HG02981 (cell line): ENCODE measurements at regions not wholly inside any gene's neighbourhood (a gene's known extent, or its start where the extent isn't known, plus 50 kb on each side); places are given as distances from the start of the nearest gene placed in this dataset.

ENCODE experiments used
- ATAC-seq: cut with Tn5 transposase; IDR thresholded peaks from one replicate; pipeline ENCODE4 v1.9.1; 2021; ENCODE audit warnings: mild to moderate bottlenecking, moderate library complexity; ENCODE audit not compliant: unreplicated experiment

GRCh38 chr1:208298593-208299269 is 54.5 kb upstream of the PLXNA2 start:
- no peak for ATAC-seq

DNA sequence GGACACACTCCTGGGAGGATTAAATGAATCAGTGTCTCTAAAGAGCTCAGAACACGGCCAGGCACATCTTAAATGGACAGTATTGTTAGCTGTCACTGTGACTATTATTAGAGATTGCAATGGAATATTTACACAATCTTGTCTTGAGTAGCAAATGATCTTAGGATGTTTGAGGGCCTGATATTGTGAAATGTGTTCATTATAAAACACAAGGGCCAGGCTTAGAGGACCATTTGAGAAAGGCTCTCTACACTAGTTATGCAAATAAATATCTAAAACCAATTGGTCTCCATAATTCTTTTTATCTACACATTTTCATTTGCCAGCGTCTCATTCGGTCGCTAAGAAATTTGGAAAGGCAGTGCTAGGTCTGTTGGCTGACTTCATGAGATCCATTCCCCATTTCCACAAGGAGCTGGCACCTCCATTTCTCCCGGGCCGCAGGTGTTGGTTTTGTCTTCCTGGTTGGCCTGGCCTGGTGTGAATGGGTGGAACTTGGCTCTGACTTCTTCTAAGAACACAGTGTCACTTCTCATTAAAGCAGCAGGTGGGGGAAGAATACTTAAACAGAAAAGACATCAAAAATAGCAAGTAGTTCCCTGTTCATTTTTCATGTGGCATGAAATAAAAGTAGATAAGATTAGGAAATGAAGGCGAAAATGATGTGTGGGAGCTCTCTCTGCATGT is 56.0 kb upstream of the PLXNA2 start:
- ATAC-seq: no peak

DNA sequence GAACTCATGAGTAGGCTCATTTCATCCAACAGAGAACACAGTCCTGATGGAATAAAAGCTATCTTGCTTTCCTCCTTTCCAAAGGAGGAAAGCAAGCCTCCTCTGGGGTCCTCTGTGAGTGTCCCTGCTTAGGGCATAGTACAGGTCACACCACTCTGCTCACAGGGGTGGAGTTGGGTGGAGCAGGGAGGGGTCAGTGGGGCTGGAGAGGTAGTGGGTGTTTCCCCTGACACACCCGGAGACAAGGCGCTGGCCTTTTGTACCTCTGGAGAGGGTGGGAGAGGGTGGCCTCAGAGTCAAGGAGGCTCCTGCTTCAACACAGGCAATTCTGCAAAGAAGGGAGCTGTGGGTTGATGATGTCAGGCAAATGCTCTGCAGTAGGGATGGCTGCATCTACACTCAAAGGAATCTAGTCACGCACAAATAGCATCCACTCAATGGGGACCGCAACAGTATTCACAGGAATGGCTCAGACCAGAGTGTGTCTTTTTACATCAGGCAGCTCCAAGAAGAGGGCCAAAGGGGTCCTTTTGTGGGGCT is 58.6 kb upstream of the PLXNA2 start:
- ATAC-seq: no peak

- no peak for ATAC-seq
Measured at GRCh38 chr1:208303743-208304712, 59.8 kb upstream of the PLXNA2 start.

DNA sequence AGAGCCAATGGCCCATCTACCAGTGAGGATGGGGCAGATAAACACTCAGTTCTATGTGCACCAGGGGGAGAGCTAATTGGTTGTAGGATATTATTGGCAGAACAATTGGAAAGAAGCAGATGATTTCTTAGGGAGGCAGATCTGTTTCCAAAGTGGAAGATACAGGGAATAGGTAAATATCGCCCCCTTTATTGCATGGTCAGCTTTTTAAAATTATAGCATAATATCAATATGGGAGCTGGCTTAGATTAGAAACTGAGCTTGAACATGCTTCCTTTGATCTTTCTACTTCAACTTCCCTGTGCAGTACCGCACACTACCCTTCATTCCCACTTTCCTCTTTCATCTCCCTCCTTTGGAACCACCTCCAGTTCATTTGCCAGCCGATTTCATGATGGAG is 64.0 kb upstream of the PLXNA2 start:
- ATAC-seq: no peak

- ATAC-seq: no peak
Measured at GRCh38 chr1:208309771-208310170, 65.6 kb upstream of the PLXNA2 start.

DNA sequence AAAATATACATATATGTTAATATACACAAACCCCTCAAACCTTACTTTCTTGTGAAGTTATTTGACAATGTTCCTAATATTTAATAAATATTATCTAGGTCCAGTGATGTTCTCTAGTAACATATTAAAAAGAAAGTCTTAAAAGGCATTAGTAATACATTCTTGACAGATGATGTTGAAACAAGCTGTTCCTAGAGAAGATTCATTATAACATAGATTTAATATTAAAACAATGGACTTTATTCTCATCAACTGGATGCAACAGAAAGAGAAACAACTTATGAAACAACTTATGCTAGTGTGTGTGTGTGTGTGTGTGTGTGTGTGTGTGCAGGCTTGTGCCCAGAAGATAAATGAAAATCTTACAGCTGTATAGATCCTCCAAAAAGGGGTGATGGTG is 68.5 kb upstream of the PLXNA2 start:
- ATAC-seq: no peak

GRCh38 chr1:208314431-208314830 is 70.2 kb upstream of the PLXNA2 start:
- ATAC-seq: no peak

- ATAC-seq: no peak
Measured at GRCh38 chr1:208318150-208318734, 74.1 kb upstream of the PLXNA2 start.

DNA sequence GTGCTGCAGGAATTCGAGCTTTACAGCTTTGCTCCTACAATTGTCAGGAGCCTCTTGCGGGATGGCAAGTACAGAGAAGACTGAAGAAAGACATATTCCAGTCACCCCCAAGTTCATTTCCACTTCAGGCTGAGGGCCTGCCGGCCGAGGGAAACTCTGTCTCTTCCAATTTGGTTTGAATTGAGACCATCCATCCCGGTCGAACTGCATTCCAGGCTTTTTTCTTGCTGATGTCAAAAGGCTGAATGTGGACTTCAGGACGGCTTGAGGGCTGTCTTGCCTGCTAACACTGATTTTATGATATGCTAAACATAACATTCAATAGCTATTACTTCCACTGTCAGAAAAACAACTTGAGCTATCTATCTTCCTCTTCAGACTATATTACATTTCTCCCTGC is 79.8 kb upstream of the PLXNA2 start:
- ATAC-seq: no peak

GRCh38 chr1:208326033-208326432 is 81.8 kb upstream of the PLXNA2 start:
- no peak for ATAC-seq

GRCh38 chr1:208329300-208329699 is 85.1 kb upstream of the PLXNA2 start:
- ATAC-seq: no peak

GRCh38 chr1:208332036-208332773 is 88.0 kb upstream of the PLXNA2 start:
- no peak for ATAC-seq

- ATAC-seq: no peak
Measured at GRCh38 chr1:208332774-208333126, 88.6 kb upstream of the PLXNA2 start.

GRCh38 chr1:208333676-208334075 is 89.5 kb upstream of the PLXNA2 start:
- ATAC-seq: no peak

- ATAC-seq: no peak
Measured at GRCh38 chr1:208335371-208336136, 91.4 kb upstream of the PLXNA2 start.

- no peak for ATAC-seq
Measured at GRCh38 chr1:208336137-208336518, 91.9 kb upstream of the PLXNA2 start.

GRCh38 chr1:208339911-208340310 is 95.7 kb upstream of the PLXNA2 start:
- ATAC-seq: no peak

DNA sequence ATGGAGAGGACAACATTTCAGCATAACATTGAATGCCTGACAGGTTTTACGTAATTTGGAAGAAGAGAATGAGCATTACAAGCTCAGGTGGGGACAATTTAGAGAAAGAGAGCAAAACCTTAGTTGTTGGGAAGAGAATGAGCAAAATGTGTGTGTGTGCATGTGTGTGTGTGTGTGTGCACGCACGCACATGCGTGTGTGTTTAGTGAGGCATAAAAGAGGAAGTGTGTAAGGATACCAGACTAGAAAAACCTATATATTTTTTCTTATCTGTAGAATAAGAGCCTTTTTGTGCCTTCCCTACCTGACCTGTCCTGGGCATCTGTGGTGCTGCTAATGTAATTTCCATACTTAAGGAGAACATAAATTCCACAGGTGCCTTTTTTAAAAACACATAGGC is 99.0 kb upstream of the PLXNA2 start:
- ATAC-seq: no peak
